ENCODE measurements at regions not wholly inside any gene's neighbourhood (a gene's known extent, or its start where the extent isn't known, plus 50 kb on each side); places are given as distances from the start of the nearest gene placed in this dataset.

- no peak for TF ChIP-seq CTCF (conservative IDR thresholded peaks at IDR 0.05; ENCODE audit: low read depth, low read length)
- TF ChIP-seq EZH2 (IDR thresholded peaks at IDR 0.05; ENCODE audit: borderline replicate concordance, low read depth, low read length, poor library complexity, severe bottlenecking): no peak
Observed at GRCh38 chr16:27671410-27671809, 121.5 kb downstream of the KATNIP start.

Measured in A673 (cell line).